SIG-M5 treated with dmso at 0.1 percent for 504 hours (cell line): ENCODE measurements at regions not wholly inside any gene's neighbourhood (a gene's known extent, or its start where the extent isn't known, plus 50 kb on each side); places are given as distances from the start of the nearest gene placed in this dataset.

Source experiments
- DNase-seq: peaks from one replicate; lab custom pipeline; 2025; ENCODE audit not compliant: unreplicated experiment; lab: John Stamatoyannopoulos, UW

GRCh38 chr18:77651441-77651840 is 401.8 kb downstream of the GALR1 start:
- DNase-seq, result no peak

DNA sequence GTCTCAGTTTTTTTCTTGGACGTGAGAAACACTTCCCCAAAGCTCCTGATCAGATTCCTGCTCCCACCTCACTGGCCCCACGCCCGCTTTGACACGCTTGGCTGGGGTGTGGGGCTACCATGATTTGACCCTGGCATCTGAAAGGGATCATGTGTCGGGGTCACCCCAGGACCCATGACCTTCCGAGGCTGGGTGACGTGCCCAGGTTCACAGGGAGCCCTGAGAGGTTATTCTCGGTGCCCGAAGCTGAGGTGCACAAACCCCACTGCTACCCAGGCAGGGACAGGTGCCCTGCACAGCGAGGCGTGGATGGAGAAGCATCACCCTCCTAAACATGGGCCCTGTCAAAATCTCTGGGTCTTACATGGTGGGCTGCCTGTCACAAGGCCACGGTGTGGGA is 404.1 kb downstream of the GALR1 start:
- no peak for DNase-seq

DNA sequence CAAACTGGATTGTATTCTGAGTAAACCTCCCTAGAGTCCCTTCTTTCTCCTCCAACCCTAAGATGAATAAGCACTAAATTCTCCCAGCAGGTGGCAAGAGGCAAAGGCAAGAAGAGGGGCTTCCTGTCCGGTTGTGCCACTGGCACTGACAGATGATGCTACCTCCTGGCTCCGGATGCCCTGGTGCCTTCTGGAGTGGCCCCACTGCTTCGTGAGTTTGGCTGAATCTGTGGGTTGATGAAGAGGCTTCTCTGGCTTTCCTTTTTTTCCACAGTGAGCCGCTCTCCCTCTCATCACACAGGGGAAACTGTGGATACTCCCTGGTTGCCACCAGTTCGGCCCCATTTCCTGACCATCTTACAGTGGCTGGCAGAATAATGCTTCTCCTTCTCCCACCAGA is 404.7 kb downstream of the GALR1 start:
- DNase-seq, result no peak

DNA sequence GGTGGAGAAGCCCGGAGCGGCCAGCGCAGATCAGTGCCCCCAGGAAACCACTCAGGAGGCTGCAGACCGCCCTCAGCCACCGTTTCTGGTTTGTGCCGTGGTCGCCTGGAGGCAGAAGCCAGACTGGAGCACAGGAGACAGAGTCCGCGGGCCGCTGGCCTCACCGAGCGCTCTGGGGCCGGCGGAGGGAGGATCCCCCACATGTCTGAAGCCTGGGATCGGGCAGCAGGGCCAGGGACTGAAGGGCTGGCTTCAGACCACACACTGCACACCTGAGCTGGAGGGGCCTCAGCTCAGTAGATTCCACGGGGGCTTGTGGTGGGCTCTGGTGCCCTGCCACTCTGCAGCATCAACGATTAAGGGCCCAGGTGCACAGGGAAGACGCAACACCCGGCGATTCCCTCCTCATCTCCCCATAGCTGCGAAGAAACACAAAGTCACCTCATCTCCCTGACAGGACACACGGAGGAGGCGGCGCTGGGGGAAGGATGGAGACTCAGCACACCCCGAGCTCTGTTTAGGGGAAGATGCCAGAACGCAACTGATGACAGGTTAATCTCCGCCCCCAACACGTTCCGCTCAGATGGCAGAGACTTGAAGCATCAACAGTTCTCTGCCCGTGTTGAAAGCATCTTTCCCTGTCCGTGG is 408.1 kb downstream of the GALR1 start:
- no peak for DNase-seq

DNA sequence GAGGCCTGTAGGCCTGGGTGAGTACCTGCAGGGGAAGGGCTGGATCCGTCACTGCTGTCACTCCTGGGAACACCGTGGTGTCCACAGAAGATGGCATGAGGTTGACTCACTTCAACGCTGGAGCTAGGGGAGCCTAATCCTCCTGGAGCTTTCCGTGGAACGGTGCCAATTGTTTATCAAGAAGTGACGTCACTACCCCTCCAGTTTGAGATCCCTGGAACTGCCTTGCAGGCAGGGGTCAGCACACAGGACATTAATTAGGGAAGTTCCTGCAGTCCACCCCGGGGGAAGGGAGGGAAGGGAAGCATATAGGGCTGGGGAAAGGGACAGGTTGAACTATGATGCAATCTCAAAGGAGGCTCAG is 408.6 kb downstream of the GALR1 start:
- DNase-seq, result no peak

GRCh38 chr18:77658751-77659448 is 409.3 kb downstream of the GALR1 start:
- no peak for DNase-seq

GRCh38 chr18:77666613-77667012 is 417.0 kb downstream of the GALR1 start:
- DNase-seq, result no peak

DNA sequence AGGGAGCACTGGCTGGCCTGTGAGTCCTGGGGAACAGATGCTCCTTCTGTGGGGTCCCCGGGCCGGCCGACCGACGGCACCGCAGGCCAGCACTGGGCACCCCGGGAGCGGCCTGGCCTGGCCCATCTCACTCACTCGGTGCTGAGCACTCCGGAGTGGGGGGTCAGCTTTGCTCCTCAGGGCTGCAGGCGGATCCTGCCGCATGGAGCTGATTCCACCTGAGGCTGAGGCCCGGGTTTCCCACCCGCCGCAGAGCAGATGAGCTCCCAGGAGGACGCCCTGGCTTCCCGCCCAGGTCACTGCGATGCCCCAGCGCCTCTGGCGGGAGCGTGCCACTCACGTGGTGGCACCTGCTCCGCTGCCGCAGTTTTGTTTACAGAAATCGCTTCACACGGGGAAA is 418.6 kb downstream of the GALR1 start:
- DNase-seq, result no peak

DNA sequence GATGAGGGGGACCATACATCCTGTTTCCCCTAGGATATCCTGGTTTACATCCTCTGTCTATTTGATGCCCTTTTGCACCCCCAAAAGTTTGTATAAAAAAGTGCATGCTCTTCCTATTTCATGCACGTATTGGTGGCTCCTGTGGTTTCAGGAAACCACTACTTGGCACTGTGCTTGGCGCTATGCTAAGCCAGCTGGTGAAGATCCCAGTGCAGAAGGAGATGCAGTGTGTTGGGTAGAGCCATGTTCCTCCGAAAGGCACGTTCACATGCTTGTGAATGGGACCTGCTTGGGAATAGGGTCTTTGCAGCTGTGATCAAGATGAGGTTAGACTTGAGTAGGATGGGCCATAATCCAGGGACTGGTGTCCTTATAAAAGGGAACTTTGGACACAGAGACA is 419.7 kb downstream of the GALR1 start:
- no peak for DNase-seq

- no peak for DNase-seq
Measured at GRCh38 chr18:77671456-77672167, 422.0 kb downstream of the GALR1 start.

DNA sequence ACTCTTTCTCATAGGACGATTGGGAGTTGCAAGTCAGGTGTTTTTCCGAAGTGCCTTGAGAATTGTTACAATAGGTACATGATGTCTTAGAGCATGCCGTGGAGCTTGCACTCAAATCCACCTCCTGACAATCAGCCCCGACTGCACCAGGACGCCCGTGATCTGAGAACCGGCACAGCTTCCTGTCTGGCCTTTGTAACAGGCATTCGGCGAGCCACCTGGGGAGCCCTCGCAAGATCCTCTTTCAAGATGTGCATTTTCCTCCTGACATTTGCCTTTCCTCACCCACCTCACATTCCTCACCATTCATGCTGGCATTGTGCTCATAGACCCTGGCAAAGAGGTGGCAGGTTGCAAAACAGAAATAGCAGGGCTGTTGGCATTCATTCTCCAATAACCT is 427.3 kb downstream of the GALR1 start:
- no peak for DNase-seq

DNA sequence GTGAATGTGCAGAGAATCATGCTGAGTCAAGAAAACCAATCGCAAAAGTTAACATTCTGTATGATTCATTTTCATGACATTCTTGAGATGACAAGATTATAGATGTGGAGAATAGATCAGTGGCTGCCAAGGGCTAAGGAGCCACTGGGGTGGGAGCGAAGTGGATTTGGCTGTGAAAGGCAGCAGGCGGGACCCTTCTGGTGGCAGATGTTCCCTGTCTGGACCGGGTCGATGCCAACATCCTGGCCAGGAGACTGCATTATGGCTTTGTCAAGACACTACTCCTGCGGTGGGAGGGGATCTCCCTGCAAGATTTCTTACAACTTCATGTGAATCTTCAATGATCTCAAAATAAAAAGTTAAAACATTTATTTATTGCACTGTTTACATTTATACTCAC is 427.9 kb downstream of the GALR1 start:
- DNase-seq, result no peak

- DNase-seq, result no peak
Measured at GRCh38 chr18:77679869-77680268, 430.2 kb downstream of the GALR1 start.

DNA sequence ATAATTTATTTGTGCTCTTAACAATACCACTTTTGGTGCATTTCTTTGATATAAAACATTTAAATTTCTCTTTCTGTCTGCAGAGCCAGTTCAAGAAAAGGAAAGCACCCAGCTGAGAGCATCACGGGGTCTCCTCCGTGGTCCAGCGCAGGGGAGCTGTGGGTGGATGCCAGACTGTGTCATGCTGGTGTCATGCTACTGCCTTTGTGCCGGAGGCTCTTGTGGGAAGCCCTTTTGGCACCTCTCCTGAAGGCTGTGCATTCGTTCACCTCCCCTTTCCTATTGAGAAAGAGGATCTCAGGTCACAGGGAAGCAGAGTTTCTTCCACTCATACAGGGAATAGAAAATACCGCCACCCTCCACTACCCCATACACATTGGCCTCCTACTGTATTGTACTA is 450.4 kb downstream of the GALR1 start:
- no peak for DNase-seq

DNA sequence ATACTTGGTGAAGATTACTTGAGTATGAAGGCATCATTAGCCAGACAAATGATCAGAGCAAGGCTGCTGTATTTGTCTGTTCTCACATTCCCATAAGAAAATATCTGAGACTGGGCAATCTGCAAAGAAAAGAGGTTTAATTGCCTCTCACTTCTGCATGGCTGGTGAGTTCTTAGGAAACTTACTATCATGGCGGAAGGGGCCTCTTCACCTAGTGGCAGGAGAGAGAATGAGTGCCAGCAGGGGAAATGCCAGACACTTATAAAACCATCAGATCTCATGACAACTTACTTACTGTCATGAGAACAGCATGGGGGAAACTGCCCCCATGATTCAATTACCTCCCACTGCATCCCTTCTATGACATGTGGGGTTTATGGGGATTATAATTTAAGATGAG is 452.3 kb downstream of the GALR1 start:
- no peak for DNase-seq

GRCh38 chr18:77702686-77703085 is 453.0 kb downstream of the GALR1 start:
- no peak for DNase-seq

DNA sequence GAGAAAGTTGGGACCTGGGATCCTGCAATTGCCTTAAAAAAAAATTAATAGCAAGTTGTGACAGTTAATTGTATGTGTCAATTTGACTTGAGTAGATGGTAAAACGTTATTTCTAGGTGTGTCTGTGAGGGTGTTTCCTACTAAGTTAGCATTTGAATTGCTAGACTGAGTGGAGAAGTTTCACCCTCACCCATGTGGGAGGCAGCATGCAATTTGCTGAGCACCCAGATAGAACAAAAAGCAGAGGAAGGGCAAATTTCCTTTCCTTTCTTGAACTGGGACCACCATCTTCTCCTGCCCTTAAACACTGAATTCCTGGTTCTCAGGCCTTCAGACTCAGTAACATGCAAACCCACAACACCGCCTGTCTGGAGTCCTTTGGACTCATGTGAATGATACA is 455.7 kb downstream of the GALR1 start:
- no peak for DNase-seq

GRCh38 chr18:77708826-77709506 is 459.3 kb downstream of the GALR1 start:
- no peak for DNase-seq

DNA sequence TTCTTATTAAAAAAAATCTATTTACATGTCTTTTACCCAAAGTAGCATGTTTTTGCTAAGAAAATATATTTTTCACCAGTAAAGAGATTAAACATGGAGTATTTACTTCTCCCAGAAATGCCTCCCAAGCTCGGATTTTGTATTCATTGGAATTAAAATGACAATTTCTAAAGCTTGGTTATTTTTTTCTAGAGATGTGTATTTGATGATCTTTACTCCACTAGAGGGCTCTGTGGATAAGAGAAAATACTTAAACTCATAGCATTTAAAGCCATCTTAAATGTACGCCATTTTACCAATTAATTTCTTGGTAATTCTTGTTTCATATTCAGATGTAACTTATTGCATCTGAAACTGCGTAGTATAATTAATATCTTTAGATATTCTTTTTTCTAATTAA is 461.4 kb downstream of the GALR1 start:
- peak; percentile 23 for DNase-seq

DNA sequence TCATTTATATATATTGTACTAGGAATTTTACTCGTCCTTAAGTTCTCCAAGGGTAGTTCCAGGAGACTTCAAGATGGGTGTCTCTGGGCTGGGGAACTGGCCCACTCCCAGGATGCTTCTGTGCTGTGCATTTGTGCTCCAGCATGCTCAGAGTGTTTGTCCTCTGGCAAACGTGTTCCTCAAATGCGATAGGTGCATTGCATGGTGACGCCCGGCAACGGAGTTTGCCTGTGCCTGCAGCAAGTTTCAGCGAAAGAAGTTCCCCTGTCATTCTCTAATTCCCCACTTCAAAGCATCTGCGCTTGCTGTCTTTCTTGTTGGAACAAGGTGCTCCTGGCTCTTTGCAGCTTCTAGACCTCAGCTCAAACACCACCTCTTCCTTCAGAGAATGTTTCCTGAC is 465.1 kb downstream of the GALR1 start:
- DNase-seq, result no peak

DNA sequence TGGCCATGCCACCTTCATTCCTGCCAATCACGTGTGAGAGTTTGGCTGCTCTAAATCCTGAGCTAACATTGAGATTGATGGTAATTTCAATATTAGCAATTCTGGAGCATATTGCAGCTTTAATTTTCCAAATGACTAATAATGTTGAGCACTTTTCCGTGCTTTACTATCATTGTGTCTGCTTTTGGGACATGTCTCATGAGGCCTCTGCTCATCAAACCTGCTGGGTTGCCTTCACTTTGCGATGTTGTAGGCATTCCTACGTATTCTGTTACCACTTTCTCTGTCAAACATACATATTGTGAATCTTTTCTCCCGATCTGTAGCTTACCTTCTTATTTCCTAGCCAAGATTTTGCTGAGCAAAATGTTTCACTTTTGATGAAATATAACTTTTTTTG is 466.6 kb downstream of the GALR1 start:
- no peak for DNase-seq
